Panc1 (cell line): ENCODE measurements at regions not wholly inside any gene's neighbourhood (a gene's known extent, or its start where the extent isn't known, plus 50 kb on each side); places are given as distances from the start of the nearest gene placed in this dataset.

Experiments used
- POLR2AphosphoS5 ChIP-seq: IDR thresholded peaks from 2 replicates; pipeline ENCODE4 v1.6.1; 2012; ENCODE audit warnings: mild to moderate bottlenecking, low read depth, low read length, moderate library complexity
- TCF7L2 ChIP-seq: IDR thresholded peaks from 2 replicates; pipeline ENCODE4 v1.6.1; 2011; ENCODE audit warnings: mild to moderate bottlenecking, low read depth, low read length, inconsistent platforms
- TF ChIP-seq, protein P1 (sequence below): fragments of 450-650 bp; IDR thresholded peaks from 2 replicates; pipeline ENCODE4 v1.5.1; 2017; ENCODE audit warnings: mild to moderate bottlenecking
- TF ChIP-seq, protein P2 (sequence below), 2 experiments: IDR thresholded peaks; 2 replicates each; pipeline ENCODE4 v1.6.1; 2011 to 2012; ENCODE audit warnings: low read depth in 2 of 2, control low read depth in 1 of 2, low read length in 1 of 2, mild to moderate bottlenecking in 1 of 2, moderate library complexity in 1 of 2; ENCODE audit not compliant: insufficient read depth in 1 of 2

- TF ChIP-seq, protein P1, sequence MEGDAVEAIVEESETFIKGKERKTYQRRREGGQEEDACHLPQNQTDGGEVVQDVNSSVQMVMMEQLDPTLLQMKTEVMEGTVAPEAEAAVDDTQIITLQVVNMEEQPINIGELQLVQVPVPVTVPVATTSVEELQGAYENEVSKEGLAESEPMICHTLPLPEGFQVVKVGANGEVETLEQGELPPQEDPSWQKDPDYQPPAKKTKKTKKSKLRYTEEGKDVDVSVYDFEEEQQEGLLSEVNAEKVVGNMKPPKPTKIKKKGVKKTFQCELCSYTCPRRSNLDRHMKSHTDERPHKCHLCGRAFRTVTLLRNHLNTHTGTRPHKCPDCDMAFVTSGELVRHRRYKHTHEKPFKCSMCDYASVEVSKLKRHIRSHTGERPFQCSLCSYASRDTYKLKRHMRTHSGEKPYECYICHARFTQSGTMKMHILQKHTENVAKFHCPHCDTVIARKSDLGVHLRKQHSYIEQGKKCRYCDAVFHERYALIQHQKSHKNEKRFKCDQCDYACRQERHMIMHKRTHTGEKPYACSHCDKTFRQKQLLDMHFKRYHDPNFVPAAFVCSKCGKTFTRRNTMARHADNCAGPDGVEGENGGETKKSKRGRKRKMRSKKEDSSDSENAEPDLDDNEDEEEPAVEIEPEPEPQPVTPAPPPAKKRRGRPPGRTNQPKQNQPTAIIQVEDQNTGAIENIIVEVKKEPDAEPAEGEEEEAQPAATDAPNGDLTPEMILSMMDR = no peak
- TF ChIP-seq, protein P2, sequence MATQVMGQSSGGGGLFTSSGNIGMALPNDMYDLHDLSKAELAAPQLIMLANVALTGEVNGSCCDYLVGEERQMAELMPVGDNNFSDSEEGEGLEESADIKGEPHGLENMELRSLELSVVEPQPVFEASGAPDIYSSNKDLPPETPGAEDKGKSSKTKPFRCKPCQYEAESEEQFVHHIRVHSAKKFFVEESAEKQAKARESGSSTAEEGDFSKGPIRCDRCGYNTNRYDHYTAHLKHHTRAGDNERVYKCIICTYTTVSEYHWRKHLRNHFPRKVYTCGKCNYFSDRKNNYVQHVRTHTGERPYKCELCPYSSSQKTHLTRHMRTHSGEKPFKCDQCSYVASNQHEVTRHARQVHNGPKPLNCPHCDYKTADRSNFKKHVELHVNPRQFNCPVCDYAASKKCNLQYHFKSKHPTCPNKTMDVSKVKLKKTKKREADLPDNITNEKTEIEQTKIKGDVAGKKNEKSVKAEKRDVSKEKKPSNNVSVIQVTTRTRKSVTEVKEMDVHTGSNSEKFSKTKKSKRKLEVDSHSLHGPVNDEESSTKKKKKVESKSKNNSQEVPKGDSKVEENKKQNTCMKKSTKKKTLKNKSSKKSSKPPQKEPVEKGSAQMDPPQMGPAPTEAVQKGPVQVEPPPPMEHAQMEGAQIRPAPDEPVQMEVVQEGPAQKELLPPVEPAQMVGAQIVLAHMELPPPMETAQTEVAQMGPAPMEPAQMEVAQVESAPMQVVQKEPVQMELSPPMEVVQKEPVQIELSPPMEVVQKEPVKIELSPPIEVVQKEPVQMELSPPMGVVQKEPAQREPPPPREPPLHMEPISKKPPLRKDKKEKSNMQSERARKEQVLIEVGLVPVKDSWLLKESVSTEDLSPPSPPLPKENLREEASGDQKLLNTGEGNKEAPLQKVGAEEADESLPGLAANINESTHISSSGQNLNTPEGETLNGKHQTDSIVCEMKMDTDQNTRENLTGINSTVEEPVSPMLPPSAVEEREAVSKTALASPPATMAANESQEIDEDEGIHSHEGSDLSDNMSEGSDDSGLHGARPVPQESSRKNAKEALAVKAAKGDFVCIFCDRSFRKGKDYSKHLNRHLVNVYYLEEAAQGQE (IDR thresholded peaks at IDR 0.05; ENCODE audit: insufficient read depth in 1 of 2, low read depth in 2 of 2, low read length in 1 of 2) = no peak
- TF ChIP-seq POLR2AphosphoS5 (no peak), TCF7L2 (no peak)
These were observed 239.7 kb upstream of the KITLG start for GRCh38 chr12:88820012-88820411.
